ENCODE measurements at regions not wholly inside any gene's neighbourhood (a gene's known extent, or its start where the extent isn't known, plus 50 kb on each side); places are given as distances from the start of the nearest gene placed in this dataset.

- Histone ChIP-seq H3K27me3 (replicated peaks in 1 of 4; ENCODE audit: control extremely low read depth in 1 of 4, control insufficient read depth in 3 of 4, insufficient read depth in 4 of 4, low read length in 3 of 4) (no peaks in the 10 kb centered on the region), H3K27ac (ENCODE audit: low read length in 2 of 2) (no peak overlapping the region), H4K20me1 (ENCODE audit: control insufficient read depth, insufficient read depth, low read length, poor library complexity, severe bottlenecking) (no peaks in the 10 kb centered on the region), H3K36me3 (replicated peaks in 1 of 2; ENCODE audit: control extremely low read depth in 1 of 2, control insufficient read depth in 1 of 2, extremely low read depth in 1 of 2, insufficient read depth in 2 of 2, low read length in 1 of 2) (no peaks in the 10 kb centered on the region), H3K9me3 (ENCODE audit: control extremely low read depth in 1 of 3, control insufficient read depth in 2 of 3, insufficient read depth in 1 of 3, low read length in 2 of 3) (no peaks in the 10 kb centered on the region), H3K4me3 (ENCODE audit: control extremely low read depth in 1 of 5, extremely low read depth in 1 of 5, insufficient read depth in 1 of 5, low read depth in 2 of 5, low read length in 4 of 5) (no peak overlapping the region), H3K9ac (ENCODE audit: low read length) (no peak overlapping the region), H2AFZ (ENCODE audit: insufficient read depth, low read depth, low read length, poor library complexity, severe bottlenecking) (no peak overlapping the region), H3K4me1 (ENCODE audit: control insufficient read depth in 2 of 2, insufficient read depth in 2 of 2, low read length in 2 of 2) (no peaks in the 10 kb centered on the region), H3K4me2 (replicated peaks; ENCODE audit: low read depth, low read length, poor library complexity, severe bottlenecking) (no peak overlapping the region), H3K79me2 (ENCODE audit: control insufficient read depth, insufficient read depth, low read length) (no peaks in the 10 kb centered on the region)
- Mint-ChIP-seq H3K27me3 (no peaks in the 10 kb centered on the region), H3K4me1 (no peaks in the 10 kb centered on the region), H3K4me3 (no peak overlapping the region), H3K9me3 (ENCODE audit: insufficient read depth) (no peaks in the 10 kb centered on the region), H3K27ac (no peak overlapping the region)
- intact Hi-C loops (cut with micrococcal nuclease), result no loop called here
- TF ChIP-seq CTCF (IDR thresholded peaks at IDR 0.05), result no peak
- no peak for TF ChIP-seq EZH2 (IDR thresholded peaks at IDR 0.05; ENCODE audit: borderline replicate concordance, insufficient read depth, low read depth, low read length, poor library complexity, severe bottlenecking)
- DNase-seq, result no peak
- WGBS (ENCODE audit: insufficient coverage), result 60% methylated on average over 1 of the region's 2 CpGs
- ChIA-PET POLR2A (no interaction called here), CTCF (no interaction called here)
- no peak for ATAC-seq (ENCODE audit: low read depth)
Measured at GRCh38 chr17:13202835-13203234, 185.0 kb upstream of the ELAC2 start.

GRCh38 chr17:13200671-13201070 lies 182.8 kb upstream of the ELAC2 start:
- H3K4me2 ChIP-seq (replicated peaks; ENCODE audit: low read depth, low read length, poor library complexity, severe bottlenecking), result no peak overlapping the region
- CTCF ChIA-PET, result no interaction called here
- Mint-ChIP-seq H3K27me3 (no peaks in the 10 kb centered on the region), H3K4me3 (no peak overlapping the region), H3K27ac (no peak overlapping the region), H3K4me1 (no peaks in the 10 kb centered on the region), H3K9me3 (ENCODE audit: insufficient read depth) (no peaks in the 10 kb centered on the region)
- no peaks in the 10 kb centered on the region for H3K9me3 ChIP-seq (ENCODE audit: control extremely low read depth in 1 of 3, control insufficient read depth in 2 of 3, insufficient read depth in 1 of 3, low read length in 2 of 3)
- WGBS (ENCODE audit: insufficient coverage), result no CpG with 5 or more reads among the region's 1 CpG
- intact Hi-C loops (cut with micrococcal nuclease), result no loop called here
- H3K36me3 ChIP-seq (replicated peaks in 1 of 2; ENCODE audit: control extremely low read depth in 1 of 2, control insufficient read depth in 1 of 2, extremely low read depth in 1 of 2, insufficient read depth in 2 of 2, low read length in 1 of 2), result no peaks in the 10 kb centered on the region
- no peaks in the 10 kb centered on the region for H3K79me2 ChIP-seq (ENCODE audit: control insufficient read depth, insufficient read depth, low read length)
- H3K27ac ChIP-seq (ENCODE audit: low read length in 2 of 2), result no peak overlapping the region
- DNase-seq (no peak), ATAC-seq (ENCODE audit: low read depth) (no peak)
- no peaks in the 10 kb centered on the region for H3K4me1 ChIP-seq (ENCODE audit: control insufficient read depth in 2 of 2, insufficient read depth in 2 of 2, low read length in 2 of 2)
- no peak overlapping the region for H3K4me3 ChIP-seq (ENCODE audit: control extremely low read depth in 1 of 5, extremely low read depth in 1 of 5, insufficient read depth in 1 of 5, low read depth in 2 of 5, low read length in 4 of 5)
- H2AFZ ChIP-seq (ENCODE audit: insufficient read depth, low read depth, low read length, poor library complexity, severe bottlenecking), result no peak overlapping the region
- H3K9ac ChIP-seq (ENCODE audit: low read length), result no peak overlapping the region
- POLR2A ChIA-PET, result no interaction called here
- H4K20me1 ChIP-seq (ENCODE audit: control insufficient read depth, insufficient read depth, low read length, poor library complexity, severe bottlenecking), result no peaks in the 10 kb centered on the region
- no peaks in the 10 kb centered on the region for H3K27me3 ChIP-seq (replicated peaks in 1 of 4; ENCODE audit: control extremely low read depth in 1 of 4, control insufficient read depth in 3 of 4, insufficient read depth in 4 of 4, low read length in 3 of 4)
- no peak for TF ChIP-seq EZH2 (IDR thresholded peaks at IDR 0.05; ENCODE audit: borderline replicate concordance, insufficient read depth, low read depth, low read length, poor library complexity, severe bottlenecking)
- TF ChIP-seq CTCF (IDR thresholded peaks at IDR 0.05), result no peak
